IPS-15b (cell line): ENCODE measurements at regions not wholly inside any gene's neighbourhood (a gene's known extent, or its start where the extent isn't known, plus 50 kb on each side); places are given as distances from the start of the nearest gene placed in this dataset.
"Not testable (repeated sequence)": the region's sequence is repeated elsewhere in the genome, so short reads cannot be mapped to it uniquely, and the experiment has no call there.

ENCODE experiments used
- H3K27me3 ChIP-seq: one replicate; pipeline ENCODE4 v1.6.1; 2013; ENCODE audit warnings: low read length; ENCODE audit not compliant: control insufficient read depth, insufficient read depth
- H3K36me3 ChIP-seq: one replicate; pipeline ENCODE4 v1.6.1; 2013; ENCODE audit warnings: low read length; ENCODE audit not compliant: control insufficient read depth, insufficient read depth
- H3K4me1 ChIP-seq: one replicate; pipeline ENCODE4 v1.6.1; 2013; ENCODE audit warnings: mild to moderate bottlenecking, low read length; ENCODE audit not compliant: control insufficient read depth, insufficient read depth
- H3K4me3 ChIP-seq: one replicate; pipeline ENCODE4 v1.5.1; 2013; ENCODE audit warnings: low read depth, low read length
- H3K9ac ChIP-seq: one replicate; pipeline ENCODE4 v1.6.1; 2013; ENCODE audit warnings: low read depth, mild to moderate bottlenecking, low read length
- H3K9me3 ChIP-seq: one replicate; pipeline ENCODE4 v1.6.1; 2013; ENCODE audit warnings: mild to moderate bottlenecking, low read length; ENCODE audit not compliant: control insufficient read depth, insufficient read depth

DNA sequence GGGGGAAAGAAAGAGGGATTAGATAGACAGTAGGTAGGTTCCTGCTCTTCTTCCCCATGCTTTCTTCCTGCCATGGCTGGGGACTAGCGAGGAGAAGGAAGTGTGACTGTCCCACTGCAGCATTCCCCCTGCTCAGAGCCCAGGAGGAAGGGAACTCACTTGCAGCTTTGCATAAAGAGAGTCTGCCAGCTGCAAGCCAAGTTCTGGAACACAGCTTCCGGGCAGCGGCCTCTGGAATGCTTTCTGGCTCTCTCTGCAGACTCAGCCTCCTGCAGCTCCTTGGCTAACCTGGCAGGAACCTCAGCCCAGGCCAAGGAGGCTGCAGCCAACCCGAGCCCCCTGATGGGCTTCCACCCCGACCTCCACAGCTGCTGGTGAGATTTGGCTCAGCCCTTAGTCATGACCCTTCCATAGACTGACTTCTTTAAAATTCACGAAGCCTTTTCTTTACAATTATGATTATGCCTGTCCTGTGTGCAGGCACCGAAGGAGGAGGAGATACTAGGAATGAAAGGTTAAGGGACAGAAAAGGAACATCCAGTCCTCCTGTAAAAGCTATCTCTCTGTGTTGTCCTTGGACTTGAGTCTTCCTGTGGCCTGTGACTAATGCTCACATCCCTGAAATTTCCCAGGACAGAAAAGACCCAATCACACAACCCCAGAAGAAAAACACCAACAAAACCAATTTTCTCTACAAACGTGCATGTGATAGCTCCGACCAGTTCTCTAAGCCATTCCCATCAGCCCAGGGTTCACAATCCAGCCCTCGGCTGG lies 108.2 kb upstream of the OLIG2 start:
- H3K27me3 ChIP-seq: no peaks in the 10 kb centered on the region
- H3K9ac ChIP-seq: no peak overlapping the region
- H3K4me1 ChIP-seq: peaks cover 2% of the 10 kb centered on the region
- no peak overlapping the region for H3K4me3 ChIP-seq
- peaks cover 9% of the 10 kb centered on the region for H3K9me3 ChIP-seq
- H3K36me3 ChIP-seq: no peaks in the 10 kb centered on the region

DNA sequence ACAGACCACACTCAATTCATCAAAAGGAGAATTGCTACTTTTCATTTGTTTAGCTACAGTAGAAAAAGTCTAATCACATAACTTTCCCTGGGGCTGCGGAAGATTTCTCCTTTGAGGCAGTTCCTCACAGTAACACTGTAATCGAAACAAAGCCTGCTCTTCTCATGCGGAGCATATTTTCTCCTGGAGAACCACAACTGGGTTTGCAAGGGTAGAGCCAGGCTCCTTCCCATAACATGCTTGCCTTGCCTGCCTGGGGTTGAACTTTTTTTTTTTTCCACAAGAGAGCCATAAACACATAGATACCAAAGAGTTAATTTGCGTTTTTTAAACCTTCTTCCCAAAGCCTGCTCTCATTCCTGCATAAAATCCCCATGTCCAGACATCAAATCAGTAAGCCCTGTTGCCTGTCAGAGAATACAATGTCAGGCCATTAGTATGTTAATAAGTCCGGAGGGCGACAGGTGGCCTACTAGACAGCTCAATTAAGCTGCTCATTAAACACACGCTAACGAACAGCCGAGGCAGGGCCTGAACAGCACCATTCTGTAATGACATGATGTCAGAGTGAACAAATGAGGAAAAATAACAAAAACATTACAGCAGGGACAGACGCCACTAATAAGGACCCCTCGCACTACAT lies 107.1 kb upstream of the OLIG2 start:
- H3K36me3 ChIP-seq: no peaks in the 10 kb centered on the region

DNA sequence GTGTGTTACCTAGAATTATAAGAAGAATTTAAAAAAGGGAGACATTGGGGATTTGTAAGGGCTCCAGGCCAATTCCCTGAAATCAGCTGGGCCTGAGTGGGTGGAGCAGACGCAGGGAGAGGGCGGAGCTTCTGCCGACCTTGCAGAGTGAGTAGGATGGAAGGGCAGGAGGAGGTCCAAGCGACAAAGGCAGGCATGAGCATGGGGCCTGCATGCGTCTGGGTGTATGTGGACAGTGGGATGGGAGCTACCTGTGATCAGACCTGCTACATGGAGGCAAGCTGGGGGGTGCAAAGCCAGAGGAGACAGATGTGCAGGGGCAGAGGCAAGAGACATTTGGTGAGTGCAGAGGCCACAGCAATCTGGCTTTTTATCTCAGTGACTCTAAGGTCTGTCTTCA lies 105.3 kb upstream of the OLIG2 start:
- Histone ChIP-seq H3K4me3 (no peak overlapping the region), H3K9ac (no peak overlapping the region), H3K27me3 (no peaks in the 10 kb centered on the region), H3K4me1 (peaks cover 2% of the 10 kb centered on the region), H3K9me3 (peaks cover 12% of the 10 kb centered on the region), H3K36me3 (no peaks in the 10 kb centered on the region)

More for the DNA sequence above, 107.1 kb upstream of the OLIG2 start:
- Histone ChIP-seq H3K27me3 (no peaks in the 10 kb centered on the region), H3K9ac (no peak overlapping the region), H3K4me1 (peaks cover 2% of the 10 kb centered on the region), H3K9me3 (peaks cover 9% of the 10 kb centered on the region), H3K4me3 (no peak overlapping the region)

DNA sequence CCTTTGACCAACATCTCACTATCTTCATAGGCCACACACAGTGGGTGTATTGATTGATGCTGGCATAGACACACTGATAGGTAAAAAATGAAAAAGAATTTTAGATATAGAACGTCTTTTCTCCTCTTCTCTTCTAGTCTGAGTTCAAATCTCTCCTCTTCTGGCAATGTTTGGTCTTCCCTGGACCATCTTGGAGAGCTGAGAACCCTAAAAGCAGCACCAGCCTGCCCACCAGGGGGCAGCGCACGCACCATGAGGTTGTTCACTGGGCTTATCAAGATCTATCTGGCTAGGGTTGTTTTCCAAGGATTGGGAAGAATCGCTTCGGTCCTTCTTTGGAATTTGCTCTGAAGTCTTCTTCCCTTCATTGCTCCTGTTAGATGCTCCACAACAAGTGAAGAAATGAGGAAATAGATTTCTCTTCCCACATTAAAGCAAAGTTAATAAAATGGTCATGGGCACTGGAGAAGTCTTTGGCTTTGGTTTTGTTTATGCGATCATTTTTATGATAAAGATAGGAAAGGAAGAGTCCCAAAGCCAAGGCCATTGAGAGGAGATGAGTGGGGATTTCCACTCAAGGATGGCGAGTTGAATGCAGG lies 104.0 kb upstream of the OLIG2 start:
- Histone ChIP-seq H3K36me3 (no peaks in the 10 kb centered on the region), H3K27me3 (no peaks in the 10 kb centered on the region), H3K4me1 (peaks cover 2% of the 10 kb centered on the region), H3K9me3 (peaks cover 5% of the 10 kb centered on the region), H3K4me3 (no peak overlapping the region), H3K9ac (no peak overlapping the region)

DNA sequence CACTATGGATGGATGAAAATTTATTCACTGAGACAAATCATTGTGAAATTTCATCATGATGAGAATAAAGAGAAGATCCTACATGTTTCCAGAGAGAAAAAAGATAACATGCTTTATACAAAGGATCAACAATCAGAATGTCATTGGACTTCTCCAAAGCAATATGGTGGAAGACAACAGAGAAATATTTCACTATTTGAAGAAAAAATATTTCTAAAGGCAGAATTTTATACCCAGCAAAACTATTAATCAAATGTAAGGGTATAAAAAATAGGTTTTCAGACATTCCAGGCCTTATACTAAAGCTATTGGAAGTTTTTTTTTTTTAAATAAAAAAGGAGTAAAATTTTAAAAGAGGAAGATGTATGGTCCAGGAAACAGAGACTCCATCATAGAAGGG lies 100.6 kb upstream of the OLIG2 start:
- no peaks in the 10 kb centered on the region for H3K27me3 ChIP-seq

DNA sequence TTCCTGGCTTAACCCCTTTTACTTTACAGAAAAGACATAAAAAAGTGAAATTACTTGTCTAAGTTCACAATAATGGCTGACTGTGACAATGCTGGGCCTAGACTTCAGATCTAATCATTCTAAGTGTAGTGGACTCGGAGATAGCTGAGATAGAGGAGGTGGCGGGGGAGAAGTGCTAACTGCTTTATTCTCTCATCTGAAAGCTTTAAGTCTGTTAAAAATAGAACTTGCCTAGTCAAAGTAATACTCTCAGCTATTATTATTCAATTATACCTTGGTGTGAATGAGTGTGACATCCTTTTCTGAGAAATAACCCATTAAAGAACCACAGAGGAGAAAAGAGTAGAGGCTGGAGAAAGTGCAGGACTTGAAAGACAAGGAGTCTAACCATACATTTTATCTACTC lies 96.1 kb upstream of the OLIG2 start:
- Histone ChIP-seq H3K4me1 (no peaks in the 10 kb centered on the region), H3K27me3 (no peaks in the 10 kb centered on the region), H3K9ac (no peak overlapping the region), H3K4me3 (no peak overlapping the region), H3K9me3 (peaks cover 3% of the 10 kb centered on the region), H3K36me3 (no peaks in the 10 kb centered on the region)

More for the DNA sequence above, 100.6 kb upstream of the OLIG2 start:
- Histone ChIP-seq H3K4me1 (no peaks in the 10 kb centered on the region), H3K9me3 (peaks cover 3% of the 10 kb centered on the region), H3K4me3 (no peak overlapping the region), H3K36me3 (no peaks in the 10 kb centered on the region), H3K9ac (no peak overlapping the region)

DNA sequence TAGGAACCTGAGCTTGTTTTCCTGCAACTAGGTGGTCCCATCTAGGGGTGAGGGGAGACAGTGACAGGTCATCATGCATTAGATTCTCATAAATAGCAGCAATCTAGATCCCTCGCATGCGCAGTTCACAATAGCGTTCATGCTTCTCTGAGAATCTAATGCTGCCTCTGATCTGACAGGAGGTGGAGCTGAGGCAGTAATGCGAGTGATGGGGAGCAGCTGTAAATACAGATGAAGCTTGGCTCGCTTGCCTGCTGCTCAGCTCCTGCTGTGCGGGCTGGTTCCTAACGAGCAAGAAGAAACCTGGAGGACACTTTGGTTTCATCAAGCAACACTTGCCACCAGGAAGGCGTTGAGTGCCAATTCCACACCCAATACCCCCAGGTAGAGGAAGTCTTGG lies 95.1 kb upstream of the OLIG2 start:
- Histone ChIP-seq H3K4me3 (no peak overlapping the region), H3K9ac (no peak overlapping the region), H3K36me3 (no peaks in the 10 kb centered on the region), H3K4me1 (no peaks in the 10 kb centered on the region), H3K9me3 (no peaks in the 10 kb centered on the region), H3K27me3 (no peaks in the 10 kb centered on the region)

DNA sequence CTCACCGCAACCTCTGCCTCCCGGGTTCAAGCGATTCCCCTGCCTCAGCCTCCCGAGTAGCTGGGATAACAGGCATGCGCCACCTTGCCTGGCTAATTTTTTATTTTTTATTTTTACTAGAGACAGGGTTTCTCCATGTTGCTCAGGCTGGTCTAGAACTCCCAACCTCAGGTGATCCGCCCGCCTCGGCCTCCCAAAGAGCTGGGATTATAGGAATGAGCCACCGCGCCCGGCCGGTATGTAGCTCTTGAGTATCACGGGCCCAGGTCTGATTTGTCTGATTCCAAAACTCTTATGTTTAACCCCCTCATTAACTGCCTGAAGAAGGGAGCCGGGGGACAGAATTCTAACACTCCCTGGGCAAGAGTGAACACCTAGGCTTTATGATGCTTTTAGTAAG lies 91.7 kb upstream of the OLIG2 start:
- not testable (repeated sequence) for H3K4me1 ChIP-seq, H3K9ac ChIP-seq, H3K36me3 ChIP-seq, H3K9me3 ChIP-seq, H3K27me3 ChIP-seq, H3K4me3 ChIP-seq

DNA sequence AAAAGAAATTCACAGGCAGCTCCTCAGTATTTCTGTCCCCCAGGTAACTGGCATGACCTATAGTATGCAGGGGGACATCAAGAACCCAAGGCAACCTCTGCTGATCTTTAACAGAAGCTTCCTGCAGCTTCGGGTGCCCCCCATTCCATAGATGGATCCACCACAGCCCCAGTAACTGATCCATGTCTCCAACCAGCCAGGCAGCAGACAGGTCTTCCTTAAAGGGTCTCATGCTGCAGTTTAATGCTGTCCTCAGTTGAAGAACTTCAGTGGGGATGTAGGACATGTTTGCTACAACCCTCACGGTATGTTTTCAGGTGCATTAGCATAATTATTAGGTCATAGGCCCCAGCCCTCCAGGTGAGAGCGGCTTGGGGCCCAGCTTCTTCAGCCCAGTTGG lies 90.9 kb upstream of the OLIG2 start:
- H3K4me1 ChIP-seq: no peaks in the 10 kb centered on the region
- H3K9me3 ChIP-seq: no peaks in the 10 kb centered on the region
- no peak overlapping the region for H3K9ac ChIP-seq
- no peaks in the 10 kb centered on the region for H3K36me3 ChIP-seq
- H3K4me3 ChIP-seq: no peak overlapping the region
- no peaks in the 10 kb centered on the region for H3K27me3 ChIP-seq

DNA sequence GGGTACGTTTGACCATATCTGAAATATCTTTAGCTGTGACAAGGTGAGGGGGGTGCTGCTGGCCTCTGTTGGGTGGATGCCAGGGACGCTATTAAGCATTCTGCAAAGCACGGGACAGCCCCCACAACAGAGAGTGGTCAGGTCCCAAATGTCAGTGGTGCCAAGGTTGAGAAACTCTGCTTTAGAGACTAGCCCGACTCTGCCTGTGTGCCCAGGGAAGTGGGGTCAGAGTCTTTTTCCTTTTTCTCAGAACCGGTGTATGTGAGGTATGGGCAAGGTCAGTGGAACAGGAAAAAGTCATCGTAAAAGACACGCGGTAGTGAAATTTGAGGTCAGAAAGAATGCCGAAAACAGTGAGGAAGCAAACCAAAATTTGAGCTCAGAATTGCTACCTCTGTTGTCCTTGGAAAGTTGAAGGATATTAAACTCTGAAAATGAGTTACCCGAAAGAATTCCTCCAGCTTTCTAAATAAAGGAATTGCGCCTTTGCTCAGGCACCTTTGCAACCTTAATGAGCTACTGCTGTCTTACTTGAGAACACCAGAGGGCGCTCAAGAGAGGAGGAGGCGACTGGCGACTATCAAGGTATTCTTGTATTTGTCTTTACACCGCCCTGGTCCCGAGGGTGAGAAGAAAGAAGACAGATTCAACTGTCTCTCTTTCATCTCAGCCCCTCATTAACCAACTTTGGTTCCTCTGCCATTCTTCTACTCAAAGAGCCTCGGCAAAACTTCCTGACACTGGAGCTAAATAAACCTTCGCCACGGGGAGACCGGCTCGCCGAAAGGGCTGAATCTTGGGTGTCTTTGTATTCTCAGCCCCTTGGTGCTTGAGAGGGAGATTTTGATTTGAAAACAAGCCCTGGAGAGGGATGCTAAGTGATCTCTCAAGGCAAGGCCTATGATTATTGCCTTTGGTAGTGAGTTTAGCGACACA lies 85.4 kb upstream of the OLIG2 start:
- Histone ChIP-seq H3K9me3 (no peaks in the 10 kb centered on the region), H3K4me1 (no peaks in the 10 kb centered on the region), H3K9ac (no peak overlapping the region), H3K36me3 (no peaks in the 10 kb centered on the region), H3K4me3 (no peak overlapping the region), H3K27me3 (peaks cover 4% of the 10 kb centered on the region)

DNA sequence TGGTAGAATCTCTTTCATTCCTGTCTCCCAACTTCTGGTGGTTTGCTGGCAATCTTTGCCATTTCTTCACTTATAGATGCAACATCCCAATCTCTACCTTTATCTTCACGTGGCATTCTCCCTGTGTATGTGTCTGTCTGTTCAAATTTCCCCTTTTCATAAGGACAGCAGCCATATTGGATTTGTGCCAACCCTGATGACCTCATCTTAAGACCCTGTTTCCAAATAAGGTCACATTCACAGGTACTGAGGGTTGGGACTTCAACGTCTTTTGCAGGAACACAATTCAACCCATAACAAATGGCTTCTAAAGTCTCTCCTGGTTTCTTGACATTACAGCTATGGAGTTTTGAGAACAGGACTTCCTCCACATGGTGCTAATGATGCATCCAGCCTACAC lies 84.5 kb upstream of the OLIG2 start:
- no peaks in the 10 kb centered on the region for H3K9me3 ChIP-seq
- no peaks in the 10 kb centered on the region for H3K36me3 ChIP-seq
- no peaks in the 10 kb centered on the region for H3K4me1 ChIP-seq
- H3K9ac ChIP-seq: no peak overlapping the region
- peaks cover 4% of the 10 kb centered on the region for H3K27me3 ChIP-seq
- no peak overlapping the region for H3K4me3 ChIP-seq
